Neural progenitor cell (in vitro differentiated cells): ENCODE measurements at regions not wholly inside any gene's neighbourhood (a gene's known extent, or its start where the extent isn't known, plus 50 kb on each side); places are given as distances from the start of the nearest gene placed in this dataset.
"Not testable (repeated sequence)": the region's sequence is repeated elsewhere in the genome, so short reads cannot be mapped to it uniquely, and the experiment has no call there.

ENCODE experiments used
- DNase-seq: peaks from one replicate; pipeline ENCODE4 v3.0.0-alpha.2; 2016; ENCODE audit warnings: low spot score
- H2AFZ ChIP-seq: fragments of 200-600 bp; sonication (generic); replicated peaks from 2 replicates; pipeline ENCODE4 v1.6.1; 2016; ENCODE audit warnings: antibody characterized with exemption
- H3F3A ChIP-seq: fragments of 200-600 bp; sonication (generic); 2 replicates; pipeline ENCODE4 v1.6.1; 2016; ENCODE audit warnings: antibody characterized with exemption, low read depth
- H3K27ac ChIP-seq: fragments of 200-600 bp; sonication (generic); 2 replicates; pipeline ENCODE4 v1.5.1; 2016; ENCODE audit warnings: mild to moderate bottlenecking
- H3K27me3 ChIP-seq: fragments of 200-600 bp; sonication (generic); 2 replicates; pipeline ENCODE4 v1.6.1; 2016; ENCODE audit warnings: mild to moderate bottlenecking, moderate library complexity
- H3K36me3 ChIP-seq: fragments of 200-600 bp; sonication (generic); 2 replicates; pipeline ENCODE4 v1.5.1; 2016
- H3K4me1 ChIP-seq: fragments of 200-600 bp; sonication (generic); 2 replicates; pipeline ENCODE4 v1.6.1; 2016; ENCODE audit warnings: mixed run types
- H3K4me2 ChIP-seq: fragments of 200-600 bp; sonication (generic); 2 replicates; pipeline ENCODE4 v1.6.1; 2016
- H3K4me3 ChIP-seq: fragments of 200-600 bp; sonication (generic); 2 replicates; pipeline ENCODE4 v1.5.1; 2016
- H3K79me2 ChIP-seq: fragments of 200-600 bp; sonication (generic); 2 replicates; pipeline ENCODE4 v1.6.1; 2016; ENCODE audit warnings: low read depth
- H3K9ac ChIP-seq: fragments of 200-600 bp; sonication (generic); 2 replicates; pipeline ENCODE4 v1.6.1; 2016
- H3K9me3 ChIP-seq: fragments of 200-600 bp; sonication (generic); 2 replicates; pipeline ENCODE4 v1.5.1; 2016; ENCODE audit warnings: low read depth
- H4K20me1 ChIP-seq: fragments of 200-600 bp; sonication (generic); 2 replicates; pipeline ENCODE4 v1.6.1; 2016; ENCODE audit warnings: low read depth
- H3K27ac Mint-ChIP-seq: 3 replicates; pipeline ENCODE4 v1.8.0; 2021; ENCODE audit warnings: mixed read lengths
- H3K27me3 Mint-ChIP-seq: 2 replicates; pipeline ENCODE4 v1.8.0; 2022; ENCODE audit warnings: low read depth, mild to moderate bottlenecking, inconsistent platforms, moderate library complexity, mixed read lengths; ENCODE audit not compliant: insufficient read depth
- H3K36me3 Mint-ChIP-seq: 3 replicates; pipeline ENCODE4 v1.8.0; 2021; ENCODE audit warnings: mixed read lengths
- H3K4me1 Mint-ChIP-seq: 3 replicates; pipeline ENCODE4 v1.8.0; 2021; ENCODE audit warnings: mixed read lengths
- H3K4me3 Mint-ChIP-seq: 3 replicates; pipeline ENCODE4 v1.8.0; 2021; ENCODE audit warnings: mild to moderate bottlenecking, moderate library complexity, mixed read lengths
- H3K9me3 Mint-ChIP-seq: 3 replicates; pipeline ENCODE4 v1.8.0; 2020; ENCODE audit warnings: mixed read lengths
- CTCF ChIP-seq: fragments of 200-600 bp; sonication (generic); IDR thresholded peaks from 2 replicates; pipeline ENCODE4 v1.5.1; 2017; ENCODE audit warnings: antibody characterized with exemption, mild to moderate bottlenecking
- EZH2 ChIP-seq: fragments of 200-600 bp; sonication (generic); IDR thresholded peaks from 2 replicates; pipeline ENCODE4 v1.6.1; 2017; ENCODE audit warnings: antibody characterized with exemption, mild to moderate bottlenecking, moderate library complexity
- EZH2phosphoT487 ChIP-seq: fragments of 200-600 bp; sonication (generic); IDR thresholded peaks from 2 replicates; pipeline ENCODE4 v1.6.1; 2017; ENCODE audit warnings: antibody characterized with exemption

- H3K4me1 ChIP-seq = no peaks in the 10 kb centered on the region
- no peaks in the 10 kb centered on the region for H3F3A ChIP-seq
- no peak overlapping the region for H3K27ac ChIP-seq
- H3K27me3 ChIP-seq = no peaks in the 10 kb centered on the region
- no peaks in the 10 kb centered on the region for H3K36me3 Mint-ChIP-seq
- H3K9me3 ChIP-seq = no peaks in the 10 kb centered on the region
- no peak overlapping the region for H2AFZ ChIP-seq
- no peak for DNase-seq
- no peak overlapping the region for H3K4me3 Mint-ChIP-seq
- H3K9ac ChIP-seq = no peak overlapping the region
- no peaks in the 10 kb centered on the region for H3K79me2 ChIP-seq
- peaks cover 2% of the 10 kb centered on the region for H3K27me3 Mint-ChIP-seq
- H3K27ac Mint-ChIP-seq = no peak overlapping the region
- no peaks in the 10 kb centered on the region for H3K4me1 Mint-ChIP-seq
- H4K20me1 ChIP-seq = no peaks in the 10 kb centered on the region
- peaks cover 10% of the 10 kb centered on the region for H3K9me3 Mint-ChIP-seq
- TF ChIP-seq EZH2phosphoT487 (no peak), EZH2 (no peak), CTCF (no peak)
- H3K4me2 ChIP-seq = no peak overlapping the region
- no peak overlapping the region for H3K4me3 ChIP-seq
- no peaks in the 10 kb centered on the region for H3K36me3 ChIP-seq
Measured at GRCh38 chr13:63741029-63741813, 2325.6 kb upstream of the PCDH20 start.

- not testable (repeated sequence) for H3K4me2 ChIP-seq, H2AFZ ChIP-seq, H3K4me1 ChIP-seq, H3K9me3 ChIP-seq, H3K27ac ChIP-seq, H3K4me3 ChIP-seq, H3K27me3 ChIP-seq, H3K79me2 ChIP-seq, H3K4me1 Mint-ChIP-seq, H3K4me3 Mint-ChIP-seq, H3K27me3 Mint-ChIP-seq, H3K36me3 ChIP-seq, H3K36me3 Mint-ChIP-seq, H3K9ac ChIP-seq, H4K20me1 ChIP-seq, H3F3A ChIP-seq, DNase-seq, H3K27ac Mint-ChIP-seq
- peaks cover 10% of the 10 kb centered on the region for H3K9me3 Mint-ChIP-seq
Measured at GRCh38 chr13:63739112-63739735, 2323.6 kb upstream of the PCDH20 start.

- H3F3A ChIP-seq = no peaks in the 10 kb centered on the region
- H3K4me1 Mint-ChIP-seq = no peaks in the 10 kb centered on the region
- H3K27ac Mint-ChIP-seq = no peak overlapping the region
- H3K27me3 ChIP-seq = no peaks in the 10 kb centered on the region
- no peak overlapping the region for H3K4me3 ChIP-seq
- no peak overlapping the region for H3K27ac ChIP-seq
- H3K4me1 ChIP-seq = no peaks in the 10 kb centered on the region
- H3K79me2 ChIP-seq = no peaks in the 10 kb centered on the region
- H3K4me2 ChIP-seq = no peak overlapping the region
- TF ChIP-seq EZH2 (no peak), EZH2phosphoT487 (no peak), CTCF (no peak)
- no peak overlapping the region for H2AFZ ChIP-seq
- peaks cover 2% of the 10 kb centered on the region for H3K27me3 Mint-ChIP-seq
- no peaks in the 10 kb centered on the region for H3K36me3 ChIP-seq
- no peak overlapping the region for H3K4me3 Mint-ChIP-seq
- no peak overlapping the region for H3K9ac ChIP-seq
- H3K9me3 Mint-ChIP-seq = peaks cover 10% of the 10 kb centered on the region
- no peaks in the 10 kb centered on the region for H4K20me1 ChIP-seq
- no peak for DNase-seq
- no peaks in the 10 kb centered on the region for H3K9me3 ChIP-seq
- no peaks in the 10 kb centered on the region for H3K36me3 Mint-ChIP-seq
Measured at GRCh38 chr13:63737418-63737817, 2321.8 kb upstream of the PCDH20 start.

- Histone ChIP-seq H3F3A (no peaks in the 10 kb centered on the region), H3K27ac (no peak overlapping the region), H3K36me3 (no peaks in the 10 kb centered on the region), H3K4me3 (no peak overlapping the region), H3K79me2 (no peaks in the 10 kb centered on the region), H3K9me3 (no peaks in the 10 kb centered on the region), H2AFZ (no peak overlapping the region), H3K4me1 (no peaks in the 10 kb centered on the region), H3K4me2 (no peak overlapping the region), H3K9ac (no peak overlapping the region), H3K27me3 (no peaks in the 10 kb centered on the region), H4K20me1 (no peaks in the 10 kb centered on the region)
- TF ChIP-seq CTCF = no peak
- no peak for TF ChIP-seq EZH2phosphoT487
- TF ChIP-seq EZH2 = no peak
- H3K4me1 Mint-ChIP-seq = no peaks in the 10 kb centered on the region
- peaks cover 3% of the 10 kb centered on the region for H3K9me3 Mint-ChIP-seq
- H3K27ac Mint-ChIP-seq = no peak overlapping the region
- H3K4me3 Mint-ChIP-seq = no peak overlapping the region
- H3K36me3 Mint-ChIP-seq = no peaks in the 10 kb centered on the region
- no peak for DNase-seq
- no peaks in the 10 kb centered on the region for H3K27me3 Mint-ChIP-seq
Measured at GRCh38 chr13:63731896-63732295, 2316.2 kb upstream of the PCDH20 start.

GRCh38 chr13:63712159-63712558 lies 2296.5 kb upstream of the PCDH20 start:
- H3K9me3 Mint-ChIP-seq, H3K79me2 ChIP-seq, H4K20me1 ChIP-seq, H3K4me1 ChIP-seq, H2AFZ ChIP-seq, H3K36me3 ChIP-seq, H3K27me3 Mint-ChIP-seq, H3K27ac ChIP-seq, H3K4me1 Mint-ChIP-seq, H3K27me3 ChIP-seq, DNase-seq, H3K27ac Mint-ChIP-seq, H3K9ac ChIP-seq, H3K4me3 Mint-ChIP-seq, H3F3A ChIP-seq, H3K36me3 Mint-ChIP-seq, H3K9me3 ChIP-seq, H3K4me2 ChIP-seq, H3K4me3 ChIP-seq: not testable (repeated sequence)
